HepG2 (cell line): ENCODE measurements at regions not wholly inside any gene's neighbourhood (a gene's known extent, or its start where the extent isn't known, plus 50 kb on each side); places are given as distances from the start of the nearest gene placed in this dataset.

Source experiments
- ATAC-seq: fragments of 200-7000 bp; cut with Tn5 transposase; 3 replicates; pipeline ENCODE4 v1.9.1; 2020; ENCODE audit warnings: mild to moderate bottlenecking, moderate library complexity
- BruUV-seq: library from RNA; stranded (reverse); fragments of 400-500 nt; replicated peaks from 2 replicates; lab custom pipeline; 2021; lab: Mats Ljungman, UMichigan
- CTCF ChIA-PET: fragments of 300-600 bp; formaldehyde crosslinking; extraction: SDS; loops from one replicate; lab custom pipeline; 2021; ENCODE audit warnings: low total read pairs, inconsistent platforms, low intra/inter-chr PET ratio; lab: Yijun Ruan, JAX
- POLR2A ChIA-PET: fragments of 350-600 bp; sonication (Branson Sonifier 250); formaldehyde crosslinking; loops from one replicate; lab custom pipeline; 2020; ENCODE audit warnings: antibody characterized with exemption, inconsistent platforms; lab: Yijun Ruan, JAX
- DNase-seq: peaks from one replicate; pipeline ENCODE4 v3.0.0-alpha.2; 2015; ENCODE audit warnings: low spot score
- FAIRE-seq: peaks from 3 replicates; lab custom pipeline; 2011; peaks lifted over from hg19 to GRCh38; lab: Jason Lieb, UNC
- H2AFZ ChIP-seq: one replicate; pipeline ENCODE4 v1.6.1; 2011; ENCODE audit warnings: low read length, inconsistent platforms
- H3K27ac ChIP-seq: fragments of 300-600 bp; 3 replicates; pipeline ENCODE4 v1.8.0; 2011; ENCODE audit warnings: mixed run types, mild to moderate bottlenecking, mixed read lengths, low read length, inconsistent platforms; ENCODE audit not compliant: insufficient read depth; ENCODE audit errors: extremely low read length
- H3K27me3 ChIP-seq, 2 experiments: fragments of 200-600 bp in 1 of 2; 2 replicates in 1 of 2; 3 replicates in 1 of 2; pipeline versions ENCODE4 v1.6.0 to v1.8.0; 2011; ENCODE audit warnings: low read length in 2 of 2, mild to moderate bottlenecking in 2 of 2, moderate library complexity in 2 of 2, inconsistent platforms in 1 of 2; ENCODE audit not compliant: insufficient read depth in 2 of 2, control insufficient read depth in 1 of 2
- H3K36me3 ChIP-seq, 2 experiments: fragments of 200-600 bp in 1 of 2; replicated peaks in 1 of 2; 2 replicates in 1 of 2; 3 replicates in 1 of 2; pipeline versions ENCODE4 v1.5.1 to v1.8.0; 2011; ENCODE audit warnings: low read length in 2 of 2, inconsistent platforms in 1 of 2; ENCODE audit not compliant: insufficient read depth in 2 of 2, control insufficient read depth in 1 of 2
- H3K4me1 ChIP-seq: 2 replicates; pipeline ENCODE4 v1.5.1; 2012; ENCODE audit warnings: low read length, inconsistent platforms; ENCODE audit not compliant: insufficient read depth
- H3K4me2 ChIP-seq: 2 replicates; pipeline ENCODE4 v1.6.0; 2011; ENCODE audit warnings: low read depth, low read length, inconsistent platforms
- H3K4me3 ChIP-seq, 3 experiments: fragments of 200-600 bp in 1 of 3; sonication (generic), shearing (Covaris generic) in 1 of 3; replicated peaks in 1 of 3; 2 replicates each; pipeline ENCODE4 v1.5.1; 2011 to 2016; ENCODE audit warnings: low read length in 3 of 3, inconsistent platforms in 2 of 3, low read depth in 2 of 3, mild to moderate bottlenecking in 2 of 3, control low read depth in 1 of 3, mixed read lengths in 1 of 3; ENCODE audit not compliant: insufficient read depth in 1 of 3
- H3K79me2 ChIP-seq: one replicate; pipeline ENCODE4 v1.6.1; 2011; ENCODE audit warnings: low read length, inconsistent platforms; ENCODE audit not compliant: insufficient read depth
- H3K9ac ChIP-seq: 2 replicates; pipeline ENCODE4 v1.6.0; 2011; ENCODE audit warnings: mild to moderate bottlenecking, low read depth, low read length, inconsistent platforms; ENCODE audit not compliant: insufficient read depth
- H3K9me3 ChIP-seq: 2 replicates; pipeline ENCODE4 v1.5.1; 2012; ENCODE audit warnings: mild to moderate bottlenecking, low read length
- H4K20me1 ChIP-seq: 2 replicates; pipeline ENCODE4 v1.6.0; 2011; ENCODE audit warnings: inconsistent platforms, mild to moderate bottlenecking, low read length, moderate library complexity; ENCODE audit not compliant: insufficient read depth
- GLI4 ChIP-seq: sonication (generic); formaldehyde crosslinking; IDR thresholded peaks from 2 replicates; pipeline ENCODE4 v1.5.1; 2020; ENCODE audit warnings: missing genetic modification reagents, mild to moderate bottlenecking, moderate library complexity, borderline replicate concordance
- HOXD1 ChIP-seq: sonication (generic); formaldehyde crosslinking; IDR thresholded peaks from 2 replicates; pipeline ENCODE4 v1.5.0; 2020; ENCODE audit warnings: missing genetic modification reagents
- MED1 ChIP-seq: sonication (generic); formaldehyde crosslinking; IDR thresholded peaks from 2 replicates; pipeline ENCODE4 v1.4.0; 2020; ENCODE audit warnings: missing genetic modification reagents
- NFIC ChIP-seq: IDR thresholded peaks from 2 replicates; pipeline ENCODE4 v1.6.1; 2012; ENCODE audit warnings: mild to moderate bottlenecking, low read length, inconsistent platforms
- POLR2A ChIP-seq, 2 experiments: IDR thresholded peaks; 2 replicates each; pipeline ENCODE4 v1.6.1; 2011; ENCODE audit warnings: low read depth in 2 of 2, low read length in 2 of 2, mild to moderate bottlenecking in 1 of 2, moderate library complexity in 1 of 2; ENCODE audit not compliant: insufficient read depth in 1 of 2
- PRDM4 ChIP-seq: sonication (generic); formaldehyde crosslinking; IDR thresholded peaks from 2 replicates; pipeline ENCODE4 v1.9.0; 2021; ENCODE audit warnings: missing genetic modification reagents, borderline replicate concordance
- RNF2 ChIP-seq: fragments of 450-650 bp; conservative IDR thresholded peaks from 2 replicates; pipeline ENCODE4 v1.6.1; 2016; ENCODE audit warnings: low read depth
- SIX1 ChIP-seq: sonication (generic); formaldehyde crosslinking; IDR thresholded peaks from 2 replicates; pipeline ENCODE4 v1.4.0; 2020; ENCODE audit warnings: missing genetic modification reagents, borderline replicate concordance
- STAT5B ChIP-seq: sonication (generic); formaldehyde crosslinking; IDR thresholded peaks from 2 replicates; pipeline ENCODE4 v1.4.0; 2020; ENCODE audit warnings: missing genetic modification reagents
- TRIM22 ChIP-seq: fragments of 450-650 bp; IDR thresholded peaks from 2 replicates; pipeline ENCODE4 v1.6.1; 2017
- TSC22D2 ChIP-seq: sonication (generic); formaldehyde crosslinking; IDR thresholded peaks from 2 replicates; pipeline ENCODE4 v1.5.1; 2020; ENCODE audit warnings: missing genetic modification reagents, mild to moderate bottlenecking, borderline replicate concordance
- ZNF225 ChIP-seq: sonication (generic); formaldehyde crosslinking; IDR thresholded peaks from 2 replicates; pipeline ENCODE4 v1.4.0; 2020; ENCODE audit warnings: mild to moderate bottlenecking, missing genetic modification reagents
- ZNF557 ChIP-seq: sonication (generic); formaldehyde crosslinking; IDR thresholded peaks from 2 replicates; pipeline ENCODE4 v1.4.0; 2020; ENCODE audit warnings: missing genetic modification reagents
- ZNF749 ChIP-seq: sonication (generic); formaldehyde crosslinking; IDR thresholded peaks from 2 replicates; pipeline ENCODE4 v1.8.0; 2022; ENCODE audit warnings: mild to moderate bottlenecking, missing genetic modification reagents, moderate library complexity, borderline replicate concordance
- ZNF784 ChIP-seq: sonication (generic); formaldehyde crosslinking; IDR thresholded peaks from 2 replicates; pipeline ENCODE4 v1.5.1; 2020; ENCODE audit warnings: missing genetic modification reagents, mild to moderate bottlenecking, borderline replicate concordance
- WGBS: methylation state at CpG from one replicate; pipeline ENCODE4 v1.1.6; 2017; ENCODE audit warnings: low lambda C conversion rate; 5-methylcytosine and 5-hydroxymethylcytosine counted together
- in situ Hi-C: cut with HindIII; loops from 2 replicates; pipeline ENCODE4 v1.10.0; 2017; ENCODE audit warnings: low pct_unique_long_range_greater_than_20kb; ENCODE audit not compliant: extremely low pct_ligation_motif_present
- intact Hi-C: fragments of 100-400 bp; cut with micrococcal nuclease; formaldehyde crosslinking; loops from one replicate; pipeline ENCODE4 v1.10.0; 2022; ENCODE audit not compliant: unreplicated experiment

DNA sequence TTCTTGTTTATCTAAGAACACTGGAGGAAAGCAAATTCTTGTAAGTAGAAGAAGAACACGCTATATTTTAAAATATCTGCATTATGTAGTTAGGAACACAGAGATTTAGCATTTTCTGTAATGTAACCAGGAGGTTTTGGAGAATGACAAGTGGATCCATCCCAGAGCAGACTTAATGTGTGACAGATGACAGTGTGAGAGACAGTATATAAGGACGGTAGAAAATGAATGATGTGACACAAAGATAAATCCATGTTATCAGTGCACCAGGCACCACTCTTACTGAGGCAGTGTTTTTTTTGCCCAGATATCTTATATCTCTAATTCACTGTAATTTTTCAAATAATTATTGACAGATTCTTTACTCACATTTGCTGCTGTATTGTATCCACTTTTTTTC lies 239.0 kb upstream of the KCNN2 start (continued):
- TF ChIP-seq TRIM22 (no peak), PRDM4 (no peak)
- TF ChIP-seq, all 625 proteins: peak for 0

- Histone ChIP-seq H4K20me1 (no peaks in the 10 kb centered on the region), H3K4me1 (no peaks in the 10 kb centered on the region), H3K27me3 (no peaks in the 10 kb centered on the region; a peak in 1 of 5 replicates), H2AFZ (no peak overlapping the region), H3K79me2 (no peaks in the 10 kb centered on the region), H3K27ac (no peak overlapping the region), H3K9me3 (peaks cover 10% of the 10 kb centered on the region), H3K36me3 (no peaks in the 10 kb centered on the region), H3K4me3 (no peak overlapping the region), H3K9ac (no peak overlapping the region), H3K4me2 (no peak overlapping the region)
- ChIA-PET CTCF (no interaction called here), POLR2A (no interaction called here)
- DNase-seq: no peak
- intact Hi-C loops: no loop called here
- TF ChIP-seq ZNF784: no peak
- TF ChIP-seq MED1: no peak
- no peak for TF ChIP-seq ZNF557
- TF ChIP-seq RNF2: no peak
- no peak for TF ChIP-seq GLI4
- no peak for TF ChIP-seq ZNF749 (CRISPR knock-in tag)
- no peak for TF ChIP-seq ZNF225 (CRISPR knock-in tag)
- no peak for TF ChIP-seq SIX1 (CRISPR knock-in tag)
- no peak for TF ChIP-seq STAT5B (CRISPR knock-in tag)
- TF ChIP-seq POLR2A (IDR thresholded peaks at IDR 0.05; ENCODE audit: insufficient read depth in 1 of 2, low read depth in 2 of 2, low read length in 2 of 2): no peak
- TF ChIP-seq NFIC: no peak
- TF ChIP-seq HOXD1 (CRISPR knock-in tag): no peak
- no peak for TF ChIP-seq TSC22D2 (CRISPR knock-in tag)
- in situ Hi-C loops: no loop called here
- FAIRE-seq: no peak
- ATAC-seq: no peak
- no TSS peak for BruUV-seq
- 41% methylated on average over 2 of the region's 2 CpGs for WGBS
Measured at GRCh38 chr5:114123654-114124053, 238.2 kb upstream of the KCNN2 start.
